ENCODE measurements at regions not wholly inside any gene's neighbourhood (a gene's known extent, or its start where the extent isn't known, plus 50 kb on each side); places are given as distances from the start of the nearest gene placed in this dataset.
"Not testable (repeated sequence)": the region's sequence is repeated elsewhere in the genome, so short reads cannot be mapped to it uniquely, and the experiment has no call there.

GRCh38 chr14:53716578-53716977 is 240.0 kb downstream of the BMP4 start:
- Mint-ChIP-seq H3K27ac (no peak overlapping the region), H3K9me3 (peaks cover 5 to 10% of the 10 kb centered on the region in 2 donors)
- no peak for ATAC-seq (replicated peaks)

GRCh38 chr14:53715193-53715721 is 241.4 kb downstream of the BMP4 start:
- no peaks in the 10 kb centered on the region for H3K4me1 Mint-ChIP-seq
- H3K4me3 Mint-ChIP-seq: no peak overlapping the region
- DNase-seq (no peak), ATAC-seq (replicated peaks) (no peak)
- H3K27ac Mint-ChIP-seq: no peak overlapping the region
- no peaks in the 10 kb centered on the region for H3K36me3 Mint-ChIP-seq
- peaks cover 0 to 7% of the 10 kb centered on the region in 2 donors for H3K27me3 Mint-ChIP-seq
- H3K9me3 Mint-ChIP-seq: peaks cover 1 to 6% of the 10 kb centered on the region in 2 donors

More at GRCh38 chr14:53716578-53716977, 240.0 kb downstream of the BMP4 start:
- no peak for DNase-seq
- H3K36me3 Mint-ChIP-seq: no peaks in the 10 kb centered on the region
- no peaks in the 10 kb centered on the region for H3K4me1 Mint-ChIP-seq
- H3K4me3 Mint-ChIP-seq: no peak overlapping the region
- H3K27me3 Mint-ChIP-seq: peaks cover 0 to 7% of the 10 kb centered on the region in 2 donors

- Mint-ChIP-seq H3K27me3 (peaks cover 0 to 2% of the 10 kb centered on the region in 2 donors), H3K36me3 (no peaks in the 10 kb centered on the region), H3K4me1 (no peaks in the 10 kb centered on the region), H3K9me3 (peaks cover under 1% of the 10 kb centered on the region in 2 donors), H3K27ac (no peak overlapping the region), H3K4me3 (no peak overlapping the region)
- ATAC-seq (replicated peaks) (no peak), DNase-seq (no peak)
Measured at GRCh38 chr14:53714495-53715192, 242.0 kb downstream of the BMP4 start.

- not testable (repeated sequence) for H3K4me1 Mint-ChIP-seq; H3K9me3 Mint-ChIP-seq; ATAC-seq (replicated peaks); H3K4me3 Mint-ChIP-seq; DNase-seq; H3K27me3 Mint-ChIP-seq; H3K27ac Mint-ChIP-seq; H3K36me3 Mint-ChIP-seq
Measured at GRCh38 chr14:53712901-53713300, 243.7 kb downstream of the BMP4 start.

GRCh38 chr14:53711205-53711604 is 245.4 kb downstream of the BMP4 start:
- no peak for DNase-seq
- Mint-ChIP-seq H3K36me3 (no peaks in the 10 kb centered on the region), H3K4me1 (no peaks in the 10 kb centered on the region), H3K27ac (no peak overlapping the region), H3K27me3 (peaks cover 9% of the 10 kb centered on the region in 2 donors), H3K9me3 (no peaks in the 10 kb centered on the region), H3K4me3 (no peak overlapping the region)
- ATAC-seq (replicated peaks): no peak

- DNase-seq (no peak), ATAC-seq (replicated peaks) (no peak)
- H3K27me3 Mint-ChIP-seq: peaks cover 9% of the 10 kb centered on the region in 2 donors
- no peak overlapping the region for H3K27ac Mint-ChIP-seq
- H3K9me3 Mint-ChIP-seq: no peaks in the 10 kb centered on the region
- no peak overlapping the region for H3K4me3 Mint-ChIP-seq
- H3K4me1 Mint-ChIP-seq: no peaks in the 10 kb centered on the region
- H3K36me3 Mint-ChIP-seq: no peaks in the 10 kb centered on the region
Measured at GRCh38 chr14:53710615-53711014, 246.0 kb downstream of the BMP4 start.

GRCh38 chr14:53709381-53709780 is 247.2 kb downstream of the BMP4 start:
- H3K27me3 Mint-ChIP-seq: peaks cover 9% of the 10 kb centered on the region in 2 donors
- no peak overlapping the region for H3K4me3 Mint-ChIP-seq
- no peaks in the 10 kb centered on the region for H3K9me3 Mint-ChIP-seq
- H3K36me3 Mint-ChIP-seq: no peaks in the 10 kb centered on the region
- H3K4me1 Mint-ChIP-seq: no peaks in the 10 kb centered on the region
- no peak for ATAC-seq (replicated peaks)
- DNase-seq: no peak
- H3K27ac Mint-ChIP-seq: no peak overlapping the region

- H3K27ac Mint-ChIP-seq: no peak overlapping the region
- H3K36me3 Mint-ChIP-seq: no peaks in the 10 kb centered on the region
- peaks cover 1 to 3% of the 10 kb centered on the region in 2 donors for H3K9me3 Mint-ChIP-seq
- ATAC-seq (replicated peaks) (no peak), DNase-seq (no peak)
- H3K27me3 Mint-ChIP-seq: peaks cover 4 to 9% of the 10 kb centered on the region in 2 donors
- no peaks in the 10 kb centered on the region for H3K4me1 Mint-ChIP-seq
- no peak overlapping the region for H3K4me3 Mint-ChIP-seq
Measured at GRCh38 chr14:53703457-53703856, 253.2 kb downstream of the BMP4 start.

- no peak overlapping the region for H3K4me3 Mint-ChIP-seq
- no peaks in the 10 kb centered on the region for H3K4me1 Mint-ChIP-seq
- H3K27ac Mint-ChIP-seq: no peak overlapping the region
- DNase-seq (no peak), ATAC-seq (replicated peaks) (peak; percentile 64 to 65)
- H3K36me3 Mint-ChIP-seq: no peaks in the 10 kb centered on the region
- H3K27me3 Mint-ChIP-seq: no peaks in the 10 kb centered on the region
- H3K9me3 Mint-ChIP-seq: peaks cover 1 to 3% of the 10 kb centered on the region in 2 donors
Measured at GRCh38 chr14:53701108-53701875, 255.3 kb downstream of the BMP4 start.

- no peak overlapping the region for H3K4me3 Mint-ChIP-seq
- peaks cover 0 to 5% of the 10 kb centered on the region in 2 donors for H3K27me3 Mint-ChIP-seq
- no peak overlapping the region for H3K27ac Mint-ChIP-seq
- DNase-seq (no peak), ATAC-seq (replicated peaks) (no peak)
- H3K36me3 Mint-ChIP-seq: no peaks in the 10 kb centered on the region
- peaks cover 1 to 3% of the 10 kb centered on the region in 2 donors for H3K9me3 Mint-ChIP-seq
- H3K4me1 Mint-ChIP-seq: no peaks in the 10 kb centered on the region
Measured at GRCh38 chr14:53696217-53696965, 260.2 kb downstream of the BMP4 start.

GRCh38 chr14:53695692-53696214 is 260.9 kb downstream of the BMP4 start:
- DNase-seq: no peak
- no peak overlapping the region for H3K27ac Mint-ChIP-seq
- peaks cover 0 to 5% of the 10 kb centered on the region in 2 donors for H3K27me3 Mint-ChIP-seq
- ATAC-seq (replicated peaks): no peak
- no peak overlapping the region for H3K4me3 Mint-ChIP-seq
- no peaks in the 10 kb centered on the region for H3K4me1 Mint-ChIP-seq
- H3K36me3 Mint-ChIP-seq: no peaks in the 10 kb centered on the region
- peaks cover 1 to 3% of the 10 kb centered on the region in 2 donors for H3K9me3 Mint-ChIP-seq

- Mint-ChIP-seq H3K4me3 (no peak overlapping the region), H3K4me1 (no peaks in the 10 kb centered on the region), H3K9me3 (no peaks in the 10 kb centered on the region), H3K27ac (no peak overlapping the region), H3K27me3 (peaks cover 0 to 5% of the 10 kb centered on the region in 2 donors), H3K36me3 (no peaks in the 10 kb centered on the region)
- ATAC-seq (replicated peaks): no peak
- no peak for DNase-seq
Measured at GRCh38 chr14:53692885-53693284, 263.7 kb downstream of the BMP4 start.

GRCh38 chr14:53692451-53692850 is 264.2 kb downstream of the BMP4 start:
- H3K4me3 Mint-ChIP-seq: no peak overlapping the region
- H3K9me3 Mint-ChIP-seq: no peaks in the 10 kb centered on the region
- ATAC-seq (replicated peaks): no peak
- H3K36me3 Mint-ChIP-seq: no peaks in the 10 kb centered on the region
- no peaks in the 10 kb centered on the region for H3K4me1 Mint-ChIP-seq
- peaks cover 0 to 5% of the 10 kb centered on the region in 2 donors for H3K27me3 Mint-ChIP-seq
- no peak overlapping the region for H3K27ac Mint-ChIP-seq
- DNase-seq: no peak

GRCh38 chr14:53683229-53683628 is 273.4 kb downstream of the BMP4 start:
- no peak overlapping the region for H3K27ac Mint-ChIP-seq
- no peak overlapping the region for H3K4me3 Mint-ChIP-seq
- ATAC-seq (replicated peaks): no peak
- no peak for DNase-seq
- no peaks in the 10 kb centered on the region for H3K4me1 Mint-ChIP-seq
- no peaks in the 10 kb centered on the region for H3K9me3 Mint-ChIP-seq
- no peaks in the 10 kb centered on the region for H3K36me3 Mint-ChIP-seq
- H3K27me3 Mint-ChIP-seq: peaks cover 0 to 4% of the 10 kb centered on the region in 2 donors
